GM18505 (cell line): ENCODE measurements at regions not wholly inside any gene's neighbourhood (a gene's known extent, or its start where the extent isn't known, plus 50 kb on each side); places are given as distances from the start of the nearest gene placed in this dataset.
"Not testable (repeated sequence)": the region's sequence is repeated elsewhere in the genome, so short reads cannot be mapped to it uniquely, and the experiment has no call there.

Experiments used
- ATAC-seq: cut with Tn5 transposase; IDR thresholded peaks from one replicate; pipeline ENCODE4 v1.9.1; 2021; ENCODE audit not compliant: unreplicated experiment
- POLR2A ChIP-seq: IDR thresholded peaks from 4 replicates; pipeline ENCODE4 v1.6.1; 2011; ENCODE audit warnings: borderline replicate concordance; ENCODE audit not compliant: insufficient read depth, insufficient read length; ENCODE audit errors: extremely low read depth

DNA sequence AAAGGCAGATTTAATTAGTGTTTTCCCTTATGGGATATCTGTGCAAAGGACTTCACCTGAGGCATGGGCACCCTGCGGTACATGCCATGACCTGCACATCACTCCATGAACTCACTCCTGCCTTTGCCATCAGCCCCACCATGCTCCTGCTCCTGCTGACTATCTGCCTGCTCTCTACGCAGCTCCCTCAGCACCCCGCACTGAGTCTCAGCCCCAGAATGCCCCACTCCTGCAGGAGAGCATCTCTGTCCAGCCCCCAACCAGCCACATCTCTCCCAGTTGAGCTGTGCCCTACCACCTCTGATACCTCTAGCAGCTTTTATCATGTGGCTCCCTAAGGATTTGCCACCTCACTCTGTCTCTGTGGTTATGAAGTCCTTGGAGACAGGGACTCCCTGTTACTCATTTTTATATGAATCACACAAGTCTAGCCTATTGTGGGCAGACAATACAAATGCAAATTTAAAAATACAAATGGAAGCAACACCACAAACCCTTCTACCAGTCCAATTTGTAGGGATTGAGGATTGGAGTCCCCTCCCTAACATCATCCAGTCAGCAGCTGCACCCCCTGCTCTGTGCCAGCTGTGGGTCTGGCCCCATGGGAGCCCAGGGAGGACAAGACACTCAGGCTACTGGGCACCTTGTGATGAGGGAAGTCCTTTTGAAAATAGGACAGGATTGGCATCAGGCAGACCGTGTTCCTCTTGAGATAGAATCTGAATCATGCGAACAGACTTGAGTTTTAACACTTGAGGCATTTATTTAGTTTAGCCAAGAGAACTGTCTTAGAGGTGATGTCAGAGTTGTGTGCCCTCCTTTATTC is 689.6 kb upstream of the HS6ST1 start:
- TF ChIP-seq POLR2A, result no peak
- no peak for ATAC-seq

DNA sequence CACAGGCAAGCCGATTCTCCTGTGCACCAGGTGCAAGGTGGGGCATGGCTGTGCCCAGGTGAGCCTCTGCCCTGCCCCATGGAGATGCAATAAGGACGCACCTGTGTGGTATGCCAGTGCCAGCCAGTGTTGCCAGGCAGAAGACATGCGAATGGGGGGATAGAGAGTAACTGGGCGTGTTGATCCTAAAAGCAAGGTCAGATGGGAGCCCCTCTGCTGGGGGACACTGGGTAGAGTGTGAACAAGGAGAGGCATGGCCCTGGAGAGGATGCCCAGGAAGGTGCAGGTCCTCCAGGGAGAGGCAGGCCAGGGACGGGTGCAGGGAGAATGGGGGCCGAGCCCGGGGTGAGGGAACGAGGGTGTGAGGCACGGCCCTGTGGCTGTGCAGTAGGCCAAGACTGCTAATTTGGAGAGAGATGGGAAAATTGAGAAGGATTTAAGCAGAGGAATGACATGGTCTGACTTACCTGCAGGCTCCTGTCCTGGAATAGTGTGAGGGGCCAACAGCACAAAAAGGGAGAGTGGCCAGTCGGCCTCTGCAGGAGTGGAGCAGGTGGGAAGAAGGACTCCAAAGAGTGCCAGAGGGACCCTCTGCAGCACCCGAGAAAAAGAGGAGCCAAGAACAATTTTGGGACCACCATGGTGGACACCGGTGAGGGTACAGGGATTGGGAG is 690.4 kb upstream of the HS6ST1 start:
- TF ChIP-seq POLR2A, result no peak

DNA sequence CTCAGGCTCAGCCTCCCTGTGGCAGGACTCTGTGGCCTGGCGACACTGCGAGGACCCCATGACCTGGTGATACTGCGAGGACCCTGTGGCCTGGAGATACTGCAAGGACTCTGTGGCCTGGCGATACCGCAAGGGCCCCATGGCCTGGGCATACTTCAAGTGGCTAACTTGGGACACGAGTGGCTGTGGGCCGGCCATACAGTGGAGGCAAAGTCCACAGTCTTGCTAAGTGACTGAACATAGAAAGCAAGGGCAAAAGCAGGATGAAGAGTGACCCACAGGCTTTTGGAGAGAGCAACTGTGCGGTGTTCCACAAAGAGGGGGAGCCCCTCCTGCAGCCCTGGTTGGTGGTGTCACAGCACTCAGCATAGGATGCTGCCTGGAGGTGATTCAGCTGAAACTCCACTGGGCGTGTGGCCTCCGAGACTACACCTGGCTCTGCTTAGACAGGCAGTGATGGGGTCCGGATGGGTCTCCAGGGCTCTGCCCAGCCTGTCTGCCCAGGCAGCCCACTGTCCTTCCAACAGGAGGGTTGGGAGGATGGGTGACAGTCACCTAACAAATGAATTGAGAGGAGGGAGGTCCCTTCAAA is 691.0 kb upstream of the HS6ST1 start:
- TF ChIP-seq POLR2A, result no peak
- ATAC-seq, result no peak

More for the DNA sequence above, 690.4 kb upstream of the HS6ST1 start:
- no peak for ATAC-seq

DNA sequence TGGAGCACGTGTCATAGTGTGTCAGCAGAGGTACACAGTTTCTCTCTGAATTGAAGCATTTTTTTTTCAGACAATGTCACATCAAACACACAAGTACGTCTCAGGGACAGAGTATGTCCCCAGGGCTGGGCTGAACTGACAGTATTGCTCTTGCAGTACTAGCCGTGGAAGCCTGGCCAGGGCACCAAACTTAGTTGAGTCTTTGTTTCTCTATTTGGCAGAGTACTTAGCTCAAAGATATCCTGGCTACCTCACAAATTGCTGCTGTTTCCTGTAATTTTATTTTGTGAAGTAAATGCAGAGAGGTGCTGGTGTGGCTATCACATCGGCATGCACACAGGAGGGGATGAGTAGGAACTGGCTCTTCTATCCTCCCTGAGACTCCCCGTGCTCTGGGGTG is 691.6 kb upstream of the HS6ST1 start:
- TF ChIP-seq POLR2A, result no peak
- no peak for ATAC-seq

DNA sequence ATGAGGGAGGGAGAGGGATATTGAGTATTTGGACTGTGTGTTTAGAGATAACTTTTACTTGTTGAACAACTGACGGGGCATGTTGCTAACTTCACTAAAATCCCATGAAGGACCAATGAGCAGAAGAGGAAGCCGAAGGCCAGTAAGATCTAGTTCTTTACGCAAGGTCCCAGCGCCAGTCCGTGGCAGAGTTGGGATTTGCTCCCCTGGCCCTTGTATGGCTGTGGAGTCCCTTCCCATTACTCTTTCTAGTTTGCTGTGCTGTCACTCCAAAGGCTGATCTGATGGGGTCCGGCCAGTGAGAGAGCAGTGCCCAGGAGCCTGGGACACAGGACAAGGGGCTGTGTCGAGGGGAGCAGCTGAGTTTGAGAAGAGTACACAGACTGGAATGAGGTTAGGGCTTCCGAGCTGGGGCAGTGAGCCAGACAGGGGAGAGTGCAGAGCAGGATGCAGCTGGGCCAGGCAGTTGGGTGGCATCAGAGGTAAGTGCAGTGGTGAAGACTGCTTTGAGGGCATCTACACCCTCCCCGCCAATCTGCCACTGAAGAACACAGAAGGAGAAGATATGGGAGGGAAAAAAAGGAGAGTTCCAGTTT is 692.9 kb upstream of the HS6ST1 start:
- ATAC-seq, result no peak
- no peak for TF ChIP-seq POLR2A

DNA sequence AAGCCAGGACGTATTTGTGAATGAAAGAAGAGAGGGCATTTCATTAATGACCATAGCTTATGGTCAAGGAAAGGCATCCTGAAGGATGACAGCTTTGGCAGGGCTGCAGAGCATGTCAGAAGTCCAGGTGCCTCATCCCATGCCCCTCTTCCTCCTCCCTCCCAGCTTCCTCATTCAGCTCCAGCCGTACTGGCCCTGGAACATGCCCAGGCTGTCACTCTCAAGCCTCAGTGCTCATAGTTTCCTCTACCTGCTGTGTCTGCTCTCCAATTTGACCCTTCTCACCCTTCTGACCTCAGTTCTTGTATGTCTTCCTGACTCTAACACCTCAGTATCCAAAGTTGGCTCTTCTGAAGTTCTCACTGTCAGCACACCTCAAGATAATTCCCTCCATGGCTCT is 695.8 kb upstream of the HS6ST1 start:
- no peak for TF ChIP-seq POLR2A
- no peak for ATAC-seq

DNA sequence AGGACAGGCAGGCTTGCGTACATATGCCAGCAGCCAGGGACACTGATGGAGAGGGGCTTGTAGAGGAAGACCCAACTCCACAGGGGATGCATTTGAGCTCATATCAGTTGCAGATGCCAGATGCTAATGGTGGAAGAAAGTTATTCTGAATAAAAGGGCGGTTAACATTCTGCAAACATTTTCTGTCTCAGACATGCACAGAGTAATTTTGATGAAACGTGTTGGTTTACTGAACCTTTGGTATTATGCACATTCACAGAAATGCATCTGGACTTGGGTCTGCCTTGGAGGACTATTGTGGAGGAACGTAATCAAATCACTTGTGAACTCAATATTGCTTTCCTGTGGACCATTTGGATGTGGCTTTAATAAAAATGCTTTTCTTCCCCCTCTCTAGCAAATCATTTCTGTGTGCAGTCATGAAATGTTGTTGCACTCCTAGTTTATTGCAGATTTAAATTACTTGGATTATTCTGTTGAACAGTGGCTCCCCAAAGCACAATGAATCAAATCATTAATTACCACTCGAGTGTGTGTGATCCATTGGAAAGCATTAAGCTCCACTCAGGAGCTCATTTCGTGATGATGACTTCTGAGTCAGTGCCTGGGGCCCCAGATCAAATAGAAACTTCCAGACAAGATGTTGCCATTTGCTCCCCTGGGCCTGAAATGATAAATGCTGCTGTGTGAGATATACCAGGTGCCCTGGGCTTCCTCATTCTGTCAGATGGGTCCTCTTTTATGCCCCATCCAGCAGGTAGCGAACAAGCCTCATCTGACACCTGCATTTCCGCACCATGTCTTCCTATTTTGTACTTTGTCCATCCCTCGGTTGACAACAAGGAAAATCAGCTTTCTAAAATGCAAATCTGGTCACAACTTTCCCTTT is 697.0 kb upstream of the HS6ST1 start:
- no peak for ATAC-seq
- TF ChIP-seq POLR2A, result no peak

DNA sequence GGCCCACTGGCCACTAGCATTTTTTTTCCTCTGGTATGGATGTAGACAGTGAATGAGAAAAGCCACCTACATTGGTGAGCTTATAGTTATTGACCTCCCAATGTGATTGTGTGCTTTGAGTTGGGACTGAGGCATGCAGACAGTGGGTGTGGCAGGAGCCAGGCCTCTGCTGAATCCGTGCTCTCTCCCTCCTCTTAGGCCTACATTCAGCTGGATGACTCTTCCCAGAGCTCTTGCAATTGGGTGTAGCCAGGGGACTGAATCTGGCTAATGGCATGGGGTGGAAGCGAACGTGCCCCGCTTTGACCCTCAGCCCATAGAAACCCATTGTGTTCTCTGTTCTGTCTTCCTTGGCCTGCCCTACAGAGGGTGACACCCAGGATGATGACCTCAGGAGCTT is 698.3 kb upstream of the HS6ST1 start:
- ATAC-seq, result no peak
- TF ChIP-seq POLR2A, result no peak

DNA sequence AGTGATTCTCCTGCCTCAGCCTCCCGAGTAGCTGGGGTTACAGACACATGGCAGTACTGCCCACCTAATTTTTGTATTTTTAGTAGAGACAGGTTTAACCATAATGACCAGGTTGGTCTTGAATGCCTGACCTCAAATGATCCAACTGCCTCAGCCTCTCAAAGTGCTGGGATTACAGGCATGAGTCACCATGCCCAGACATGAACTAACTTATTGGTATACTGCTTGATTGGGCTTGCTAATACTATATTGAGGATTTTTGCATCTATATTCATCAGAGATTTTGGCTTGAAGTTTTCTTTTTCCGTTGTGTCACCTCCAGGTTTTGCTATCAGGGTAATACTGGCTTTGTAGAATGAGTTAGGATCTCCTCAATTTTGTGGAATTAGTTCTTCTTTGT is 706.1 kb upstream of the HS6ST1 start:
- no peak for ATAC-seq

DNA sequence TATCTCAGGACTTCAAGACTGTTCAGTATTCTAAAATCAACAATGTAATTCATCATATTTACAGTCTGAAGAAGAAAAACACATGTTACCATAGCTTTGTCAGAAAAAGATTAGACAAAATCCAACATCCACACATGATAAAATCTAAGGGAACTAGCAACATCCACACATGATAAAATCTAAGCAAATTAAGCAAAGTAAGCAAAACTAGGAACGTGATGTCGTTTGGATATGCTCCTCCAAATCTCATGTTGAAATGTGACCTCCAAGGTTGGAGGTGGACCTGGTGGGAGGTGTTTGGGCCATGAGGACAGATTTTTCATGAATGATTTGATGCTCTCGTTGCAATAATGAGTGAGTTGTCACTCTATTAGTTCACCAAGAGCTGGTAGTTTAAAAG is 717.3 kb upstream of the HS6ST1 start:
- ATAC-seq, result no peak
- TF ChIP-seq POLR2A, result no peak

More for the DNA sequence above, 706.1 kb upstream of the HS6ST1 start:
- no peak for TF ChIP-seq POLR2A

DNA sequence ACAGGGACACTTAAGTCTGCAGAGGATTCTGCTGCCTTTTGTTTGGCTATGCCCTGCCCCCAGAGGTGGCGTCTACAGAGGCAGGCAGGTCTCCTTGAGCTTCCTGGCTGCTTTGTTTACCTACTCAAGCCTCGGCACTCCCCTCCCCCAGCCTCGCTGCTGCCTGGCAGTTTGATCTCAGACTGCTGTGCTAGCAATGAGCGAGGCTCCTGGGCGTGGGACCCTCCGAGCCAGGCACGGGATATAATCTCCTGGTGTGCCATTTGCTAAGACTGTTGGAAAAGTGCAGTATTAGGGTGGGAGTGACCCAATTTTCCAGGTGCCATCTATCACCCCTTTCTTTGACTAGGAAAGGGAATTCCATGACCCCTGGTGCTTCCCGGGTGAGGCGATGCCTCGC is 725.0 kb upstream of the HS6ST1 start:
- not testable (repeated sequence) for ATAC-seq

DNA sequence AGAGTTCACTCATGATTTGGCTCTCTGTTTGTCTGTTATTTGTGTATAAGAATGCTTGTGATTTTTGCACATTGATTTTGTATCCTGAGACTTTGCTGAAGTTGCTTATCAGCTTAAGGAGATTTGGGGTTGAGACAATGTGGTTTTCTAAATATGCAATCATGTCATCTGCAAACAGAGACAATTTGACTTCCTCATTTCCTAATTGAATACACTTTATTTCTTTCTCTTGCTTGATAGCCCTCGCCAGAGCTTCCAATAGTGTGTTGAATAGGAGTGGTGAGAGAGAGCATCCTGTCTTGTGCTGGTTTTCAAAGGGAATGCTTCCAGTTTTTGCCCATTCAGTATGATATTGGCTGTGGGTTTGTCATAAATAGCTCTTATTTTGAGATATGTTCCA is 727.8 kb upstream of the HS6ST1 start:
- ATAC-seq, result not testable (repeated sequence)

DNA sequence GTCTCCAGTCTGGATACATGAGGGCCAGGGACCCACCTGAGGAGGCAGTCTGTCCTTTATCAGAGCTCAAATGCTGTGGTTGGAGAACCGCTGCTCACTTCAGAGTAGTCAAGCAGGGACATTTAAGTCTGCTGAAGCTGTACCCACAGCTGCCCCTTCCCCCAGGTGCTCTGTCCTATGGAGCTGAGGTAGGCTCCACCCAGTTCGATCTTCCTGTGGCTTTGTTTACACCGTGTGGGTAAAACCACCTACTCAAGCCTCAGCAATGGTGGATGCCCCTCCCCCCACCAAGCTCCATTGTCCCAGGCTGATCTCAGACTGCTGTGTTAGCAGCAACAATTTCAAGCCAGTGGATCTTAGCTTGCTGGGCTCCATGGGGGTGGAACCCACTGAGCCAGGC is 731.4 kb upstream of the HS6ST1 start:
- ATAC-seq, result no peak
- TF ChIP-seq POLR2A, result no peak
